Hepatocyte (in vitro differentiated cells): ENCODE measurements at regions not wholly inside any gene's neighbourhood (a gene's known extent, or its start where the extent isn't known, plus 50 kb on each side); places are given as distances from the start of the nearest gene placed in this dataset.

Experiments used
- DNase-seq: peaks from one replicate; pipeline ENCODE4 v3.0.0-alpha.2; 2016; ENCODE audit warnings: low spot score
- H2AFZ ChIP-seq: fragments of 200-600 bp; sonication (generic); 2 replicates; pipeline ENCODE4 v1.6.0; 2016; ENCODE audit warnings: antibody characterized with exemption, mild to moderate bottlenecking
- H3K27ac ChIP-seq: fragments of 200-600 bp; sonication (generic); 2 replicates; pipeline ENCODE4 v1.5.1; 2016; ENCODE audit warnings: mild to moderate bottlenecking
- H3K27me3 ChIP-seq: fragments of 200-600 bp; sonication (generic); 2 replicates; pipeline ENCODE4 v1.6.1; 2016
- H3K36me3 ChIP-seq: fragments of 200-600 bp; sonication (generic); replicated peaks from 2 replicates; pipeline ENCODE4 v1.5.1; 2016; ENCODE audit warnings: low read depth; ENCODE audit not compliant: insufficient read depth
- H3K4me1 ChIP-seq: fragments of 200-600 bp; sonication (generic); 2 replicates; pipeline ENCODE4 v1.5.1; 2016; ENCODE audit warnings: mild to moderate bottlenecking, moderate library complexity; ENCODE audit not compliant: insufficient read depth
- H3K4me2 ChIP-seq: fragments of 200-600 bp; sonication (generic); 2 replicates; pipeline ENCODE4 v1.6.0; 2016
- H3K4me3 ChIP-seq: fragments of 200-600 bp; sonication (generic); 2 replicates; pipeline ENCODE4 v1.5.1; 2016; ENCODE audit warnings: mild to moderate bottlenecking
- H3K79me2 ChIP-seq: fragments of 200-600 bp; sonication (generic); 2 replicates; pipeline ENCODE4 v1.6.0; 2017; ENCODE audit warnings: mild to moderate bottlenecking
- H3K9me2 ChIP-seq: fragments of 200-600 bp; sonication (generic); replicated peaks from 2 replicates; pipeline ENCODE4 v1.6.0; 2017; ENCODE audit warnings: mild to moderate bottlenecking; ENCODE audit not compliant: insufficient read depth
- H3K9me3 ChIP-seq: fragments of 200-600 bp; sonication (generic); 2 replicates; pipeline ENCODE4 v1.5.1; 2016; ENCODE audit warnings: low read depth, mild to moderate bottlenecking
- H4K20me1 ChIP-seq: fragments of 200-600 bp; sonication (generic); 2 replicates; pipeline ENCODE4 v1.6.0; 2016; ENCODE audit warnings: mild to moderate bottlenecking; ENCODE audit not compliant: insufficient read depth, poor library complexity, severe bottlenecking
- CTCF ChIP-seq: fragments of 200-600 bp; sonication (generic); IDR thresholded peaks from 2 replicates; pipeline ENCODE4 v1.5.1; 2016; ENCODE audit warnings: antibody characterized with exemption, mild to moderate bottlenecking; ENCODE audit not compliant: poor library complexity
- EZH2 ChIP-seq: fragments of 200-600 bp; sonication (generic); IDR thresholded peaks from 2 replicates; pipeline ENCODE4 v1.6.1; 2016; ENCODE audit warnings: antibody characterized with exemption, mild to moderate bottlenecking, borderline replicate concordance
- EZH2phosphoT487 ChIP-seq: fragments of 200-600 bp; sonication (generic); IDR thresholded peaks from one replicate; pipeline ENCODE4 v1.6.1; 2018; ENCODE audit warnings: antibody characterized with exemption, mild to moderate bottlenecking, low read depth, moderate library complexity; ENCODE audit not compliant: unreplicated experiment, severe bottlenecking
- WGBS: methylation state at CpG from one replicate; pipeline ENCODE4 v1.1.6; 2016; ENCODE audit warnings: low lambda C conversion rate; ENCODE audit errors: missing lambda C conversion rate; 5-methylcytosine and 5-hydroxymethylcytosine counted together

- H3K4me2 ChIP-seq: no peak overlapping the region
- H3K79me2 ChIP-seq: no peaks in the 10 kb centered on the region
- no peak for DNase-seq
- H3K9me2 ChIP-seq: no peaks in the 10 kb centered on the region
- WGBS: 88% methylated on average over 7 of the region's 7 CpGs
- no peak for TF ChIP-seq CTCF
- TF ChIP-seq EZH2: no peak
- no peak for TF ChIP-seq EZH2phosphoT487
- H3K4me3 ChIP-seq: no peak overlapping the region
- no peaks in the 10 kb centered on the region for H3K27me3 ChIP-seq
- no peaks in the 10 kb centered on the region for H3K36me3 ChIP-seq
- no peak overlapping the region for H3K27ac ChIP-seq
- no peak overlapping the region for H2AFZ ChIP-seq
- no peaks in the 10 kb centered on the region for H4K20me1 ChIP-seq
- no peaks in the 10 kb centered on the region for H3K9me3 ChIP-seq
- no peaks in the 10 kb centered on the region for H3K4me1 ChIP-seq
Observed at GRCh38 chr5:62168506-62169281, 137.3 kb upstream of the KIF2A start.

GRCh38 chr5:62178258-62178657 is 127.7 kb upstream of the KIF2A start:
- no peak overlapping the region for H3K4me2 ChIP-seq
- no peaks in the 10 kb centered on the region for H4K20me1 ChIP-seq
- no peak overlapping the region for H2AFZ ChIP-seq
- 86% methylated on average over 5 of the region's 5 CpGs for WGBS
- no peaks in the 10 kb centered on the region for H3K4me1 ChIP-seq
- no peak overlapping the region for H3K4me3 ChIP-seq
- no peaks in the 10 kb centered on the region for H3K27me3 ChIP-seq
- H3K36me3 ChIP-seq: no peaks in the 10 kb centered on the region
- H3K9me3 ChIP-seq: no peaks in the 10 kb centered on the region
- no peak for DNase-seq
- no peak for TF ChIP-seq EZH2
- TF ChIP-seq EZH2phosphoT487: no peak
- no peak for TF ChIP-seq CTCF
- H3K79me2 ChIP-seq: no peaks in the 10 kb centered on the region
- no peak overlapping the region for H3K27ac ChIP-seq
- H3K9me2 ChIP-seq: no peaks in the 10 kb centered on the region

- H3K4me3 ChIP-seq: no peak overlapping the region
Observed at GRCh38 chr5:62182802-62183201, 123.2 kb upstream of the KIF2A start.

More at GRCh38 chr5:62182802-62183201, 123.2 kb upstream of the KIF2A start:
- H3K27me3 ChIP-seq: no peaks in the 10 kb centered on the region
- no peaks in the 10 kb centered on the region for H3K79me2 ChIP-seq
- H3K27ac ChIP-seq: no peak overlapping the region
- H3K4me1 ChIP-seq: no peaks in the 10 kb centered on the region
- no peaks in the 10 kb centered on the region for H3K9me3 ChIP-seq
- no peak overlapping the region for H2AFZ ChIP-seq
- WGBS: 84% methylated on average over 1 of the region's 1 CpG
- no peaks in the 10 kb centered on the region for H4K20me1 ChIP-seq
- no peaks in the 10 kb centered on the region for H3K36me3 ChIP-seq
- no peaks in the 10 kb centered on the region for H3K9me2 ChIP-seq
- DNase-seq: no peak
- TF ChIP-seq EZH2 (no peak), CTCF (no peak), EZH2phosphoT487 (no peak)
- no peak overlapping the region for H3K4me2 ChIP-seq
